HEK293 (cell line): ENCODE measurements at regions not wholly inside any gene's neighbourhood (a gene's known extent, or its start where the extent isn't known, plus 50 kb on each side); places are given as distances from the start of the nearest gene placed in this dataset.

Experiments used
- CTCF ChIA-PET: fragments of 350-600 bp; formaldehyde crosslinking; extraction: SDS; loops from one replicate; lab custom pipeline; 2021; ENCODE audit warnings: antibody characterized with exemption; lab: Yijun Ruan, JAX
- POLR2A ChIA-PET: fragments of 300-600 bp; formaldehyde crosslinking; extraction: SDS; loops from one replicate; lab custom pipeline; 2020; ENCODE audit warnings: antibody characterized with exemption, inconsistent platforms; lab: Yijun Ruan, JAX
- H3K27ac ChIP-seq: fragments of 200-500 bp; sonication (Bioruptor generic); 2 replicates; pipeline ENCODE4 v1.5.1; 2014; ENCODE audit warnings: low read depth, low read length, control low read depth, inconsistent platforms; ENCODE audit errors: extremely low read depth
- H3K36me3 ChIP-seq, 2 experiments: fragments of 200-500 bp in 1 of 2; sonication (Bioruptor generic) in 1 of 2; 1 replicate in 1 of 2; 2 replicates in 1 of 2; pipeline ENCODE4 v1.5.1; 2014 to 2017; ENCODE audit warnings: inconsistent platforms in 2 of 2, low read length in 2 of 2; ENCODE audit not compliant: control insufficient read depth in 2 of 2, insufficient read depth in 1 of 2
- H3K4me1 ChIP-seq: fragments of 200-500 bp; sonication (Bioruptor generic); 2 replicates; pipeline ENCODE4 v1.5.1; 2014; ENCODE audit warnings: mild to moderate bottlenecking, low read length, inconsistent platforms; ENCODE audit not compliant: control insufficient read depth, insufficient read depth
- H3K4me3 ChIP-seq: 2 replicates; pipeline ENCODE4 v1.5.1; 2011; ENCODE audit warnings: low read depth, mild to moderate bottlenecking, control low read depth, low read length, moderate library complexity
- H3K9me3 ChIP-seq: fragments of 200-500 bp; sonication (Bioruptor generic); 2 replicates; pipeline ENCODE4 v1.5.1; 2014; ENCODE audit warnings: low read depth, low read length, inconsistent platforms; ENCODE audit not compliant: control insufficient read depth, insufficient read depth
- AEBP2 ChIP-seq: fragments of 450-650 bp; formaldehyde crosslinking; IDR thresholded peaks from 2 replicates; pipeline ENCODE4 v1.5.1; 2016; ENCODE audit warnings: missing biosample characterization, missing genetic modification characterization, borderline replicate concordance
- GFI1B ChIP-seq: fragments of 450-650 bp; formaldehyde crosslinking; IDR thresholded peaks from 2 replicates; pipeline ENCODE4 v1.5.1; 2016; ENCODE audit warnings: missing biosample characterization, missing genetic modification characterization
- GLIS2 ChIP-seq: fragments of 450-650 bp; formaldehyde crosslinking; IDR thresholded peaks from 2 replicates; pipeline ENCODE4 v1.5.1; 2016; ENCODE audit warnings: missing biosample characterization, missing genetic modification characterization
- KLF1 ChIP-seq: fragments of 450-650 bp; formaldehyde crosslinking; IDR thresholded peaks from 2 replicates; pipeline ENCODE4 v1.5.1; 2016; ENCODE audit warnings: missing biosample characterization, missing genetic modification characterization
- KLF8 ChIP-seq: fragments of 450-650 bp; formaldehyde crosslinking; IDR thresholded peaks from 2 replicates; pipeline ENCODE4 v1.5.1; 2016; ENCODE audit warnings: missing biosample characterization, missing genetic modification characterization
- MZF1 ChIP-seq: fragments of 450-650 bp; formaldehyde crosslinking; IDR thresholded peaks from 2 replicates; pipeline ENCODE4 v1.5.1; 2017; ENCODE audit warnings: missing biosample characterization, missing genetic modification characterization, borderline replicate concordance
- WT1 ChIP-seq: fragments of 450-650 bp; formaldehyde crosslinking; IDR thresholded peaks from 2 replicates; pipeline ENCODE4 v1.5.1; 2016; ENCODE audit warnings: missing biosample characterization, missing genetic modification characterization
- ZBTB26 ChIP-seq: fragments of 450-650 bp; formaldehyde crosslinking; optimal IDR thresholded peaks from 2 replicates; pipeline ENCODE3; 2016; ENCODE audit warnings: missing biosample characterization, mild to moderate bottlenecking, missing genetic modification characterization
- ZBTB8A ChIP-seq: fragments of 450-650 bp; formaldehyde crosslinking; IDR thresholded peaks from 2 replicates; pipeline ENCODE4 v1.5.1; 2016; ENCODE audit warnings: missing biosample characterization, missing genetic modification characterization
- ZNF121 ChIP-seq: fragments of 450-650 bp; formaldehyde crosslinking; IDR thresholded peaks from 2 replicates; pipeline ENCODE4 v1.5.1; 2016; ENCODE audit warnings: missing biosample characterization, missing genetic modification characterization
- ZNF19 ChIP-seq: fragments of 450-650 bp; formaldehyde crosslinking; IDR thresholded peaks from 2 replicates; pipeline ENCODE4; 2016; ENCODE audit warnings: missing biosample characterization, missing genetic modification characterization, low read depth
- ZNF2 ChIP-seq: fragments of 450-650 bp; formaldehyde crosslinking; IDR thresholded peaks from 2 replicates; pipeline ENCODE4 v1.5.1; 2016; ENCODE audit warnings: missing biosample characterization, missing genetic modification characterization
- ZNF214 ChIP-seq: fragments of 450-650 bp; formaldehyde crosslinking; IDR thresholded peaks from 2 replicates; pipeline ENCODE4 v1.5.1; 2017; ENCODE audit warnings: missing biosample characterization, mild to moderate bottlenecking, missing genetic modification characterization, borderline replicate concordance
- ZNF221 ChIP-seq: fragments of 450-650 bp; formaldehyde crosslinking; IDR thresholded peaks from 2 replicates; pipeline ENCODE4 v1.5.1; 2017; ENCODE audit warnings: missing biosample characterization, missing genetic modification characterization, borderline replicate concordance
- ZNF23 ChIP-seq: fragments of 450-650 bp; formaldehyde crosslinking; IDR thresholded peaks from 2 replicates; pipeline ENCODE4 v1.5.1; 2016; ENCODE audit warnings: missing biosample characterization, missing genetic modification characterization, borderline replicate concordance
- ZNF248 ChIP-seq: fragments of 450-650 bp; formaldehyde crosslinking; IDR thresholded peaks from 2 replicates; pipeline ENCODE4 v1.5.1; 2017; ENCODE audit warnings: missing biosample characterization, missing genetic modification characterization
- ZNF280D ChIP-seq: fragments of 450-650 bp; formaldehyde crosslinking; IDR thresholded peaks from 2 replicates; pipeline ENCODE4 v1.5.1; 2016; ENCODE audit warnings: missing biosample characterization, missing genetic modification characterization
- ZNF350 ChIP-seq: fragments of 450-650 bp; formaldehyde crosslinking; IDR thresholded peaks from 2 replicates; pipeline ENCODE4 v1.5.0; 2017; ENCODE audit warnings: missing biosample characterization, mild to moderate bottlenecking, missing genetic modification characterization
- ZNF391 ChIP-seq: fragments of 450-650 bp; formaldehyde crosslinking; IDR thresholded peaks from 2 replicates; pipeline ENCODE4 v1.5.1; 2016; ENCODE audit warnings: low read depth, missing biosample characterization, missing genetic modification characterization, borderline replicate concordance
- ZNF48 ChIP-seq: fragments of 450-650 bp; formaldehyde crosslinking; IDR thresholded peaks from 2 replicates; pipeline ENCODE4 v1.5.1; 2016; ENCODE audit warnings: missing biosample characterization, missing genetic modification characterization
- ZNF585B ChIP-seq: fragments of 450-650 bp; formaldehyde crosslinking; IDR thresholded peaks from 2 replicates; pipeline ENCODE4 v1.5.1; 2016; ENCODE audit warnings: missing biosample characterization, missing genetic modification characterization
- ZNF645 ChIP-seq: fragments of 450-650 bp; formaldehyde crosslinking; IDR thresholded peaks from 2 replicates; pipeline ENCODE4; 2016; ENCODE audit warnings: missing biosample characterization, missing genetic modification characterization
- ZNF654 ChIP-seq: fragments of 450-650 bp; formaldehyde crosslinking; IDR thresholded peaks from 2 replicates; pipeline ENCODE4 v1.5.1; 2016; ENCODE audit warnings: low read depth, missing biosample characterization, missing genetic modification characterization
- ZNF843 ChIP-seq: fragments of 450-650 bp; formaldehyde crosslinking; IDR thresholded peaks from 2 replicates; pipeline ENCODE4 v1.5.1; 2016; ENCODE audit warnings: missing biosample characterization, missing genetic modification characterization

- CTCF ChIA-PET: interaction anchor here (0.6 to 1.2 kb wide), 3 partner anchors 11 to 108 kb away, joined by 3 to 4 read pairs (median 3); no protein-coding TSS in a partner anchor
- POLR2A ChIA-PET: no interaction called here
- Histone ChIP-seq H3K4me3 (no peak overlapping the region), H3K36me3 (no peaks in the 10 kb centered on the region), H3K4me1 (no peaks in the 10 kb centered on the region), H3K27ac (no peak overlapping the region), H3K9me3 (no peaks in the 10 kb centered on the region)
- TF ChIP-seq GFI1B (tag by site-specific recombination): no peak
- TF ChIP-seq ZNF2: no peak
- no peak for TF ChIP-seq ZBTB26 (tag by site-specific recombination)
- TF ChIP-seq ZNF645 (tag by site-specific recombination): no peak
- TF ChIP-seq AEBP2 (tag by site-specific recombination): no peak
- TF ChIP-seq ZNF585B (tag by site-specific recombination): no peak
- TF ChIP-seq ZNF843 (tag by site-specific recombination): no peak
- TF ChIP-seq ZNF280D (tag by site-specific recombination): no peak
- TF ChIP-seq KLF8: no peak
- no peak for TF ChIP-seq ZNF391
- TF ChIP-seq ZNF23 (tag by site-specific recombination): no peak
- TF ChIP-seq ZNF350 (tag by site-specific recombination): no peak
- TF ChIP-seq GLIS2 (tag by site-specific recombination): no peak
Observed at GRCh38 chr3:33991673-33992072, 193.2 kb downstream of the PDCD6IP start.

GRCh38 chr3:33993631-33994030, 195.2 kb downstream of the PDCD6IP start:
- Histone ChIP-seq H3K4me1 (no peaks in the 10 kb centered on the region), H3K27ac (no peak overlapping the region), H3K9me3 (no peaks in the 10 kb centered on the region), H3K36me3 (no peaks in the 10 kb centered on the region), H3K4me3 (no peak overlapping the region)
- TF ChIP-seq ZNF654 (tag by site-specific recombination): no peak
- no peak for TF ChIP-seq ZNF214 (tag by site-specific recombination)
- no peak for TF ChIP-seq KLF1 (tag by site-specific recombination)
- TF ChIP-seq ZNF19: no peak
- no peak for TF ChIP-seq ZNF248 (tag by site-specific recombination)
- TF ChIP-seq MZF1: no peak
- TF ChIP-seq ZNF48 (tag by site-specific recombination): no peak
- no peak for TF ChIP-seq ZNF221 (tag by site-specific recombination)
- TF ChIP-seq WT1 (tag by site-specific recombination): no peak
- TF ChIP-seq ZBTB8A: no peak
- no peak for TF ChIP-seq ZNF121 (tag by site-specific recombination)
- ChIA-PET POLR2A (no interaction called here), CTCF (interaction anchor here (0.8 kb wide), 1 partner anchor 113 kb away, joined by 3 read pairs; no protein-coding TSS in a partner anchor)
